Activated CD4-positive, alpha-beta T cell treated with anti-CD3 and anti-CD28 coated beads, Interleukin-2, amount 10 ng/mL, durations not matched to agents 7 days and 5 days (primary cell): ENCODE measurements at regions not wholly inside any gene's neighbourhood (a gene's known extent, or its start where the extent isn't known, plus 50 kb on each side); places are given as distances from the start of the nearest gene placed in this dataset.
"Not testable (repeated sequence)": the region's sequence is repeated elsewhere in the genome, so short reads cannot be mapped to it uniquely, and the experiment has no call there.

Experiments
- CTCF ChIA-PET: fragments of 350-600 bp; sonication (Branson Sonifier 250); formaldehyde crosslinking; loops from one replicate; lab custom pipeline; 2021; ENCODE audit warnings: antibody characterized with exemption; lab: Charles Lee
- POLR2A ChIA-PET: fragments of 350-600 bp; sonication (Branson Sonifier 250); formaldehyde crosslinking; loops from one replicate; lab custom pipeline; 2021; ENCODE audit warnings: antibody characterized with exemption; lab: Charles Lee
- DNase-seq: peaks from one replicate; pipeline ENCODE4 v3.0.0-alpha.2; 2020
- H3K27ac Mint-ChIP-seq: one replicate; pipeline ENCODE4 v1.8.0; 2021; ENCODE audit warnings: mild to moderate bottlenecking, moderate library complexity, mixed read lengths
- H3K27me3 Mint-ChIP-seq: one replicate; pipeline ENCODE4 v1.8.0; 2021; ENCODE audit warnings: mixed read lengths
- H3K36me3 Mint-ChIP-seq: one replicate; pipeline ENCODE4 v1.8.0; 2021; ENCODE audit warnings: low read depth, mixed read lengths
- H3K4me1 Mint-ChIP-seq: one replicate; pipeline ENCODE4 v1.8.0; 2021; ENCODE audit warnings: mixed read lengths
- H3K4me3 Mint-ChIP-seq: one replicate; pipeline ENCODE4 v1.8.0; 2021; ENCODE audit warnings: mild to moderate bottlenecking, moderate library complexity, mixed read lengths
- H3K9me3 Mint-ChIP-seq: one replicate; pipeline ENCODE4 v1.8.0; 2021; ENCODE audit warnings: mixed read lengths

GRCh38 chr14:27234331-27234730, 636.5 kb upstream of the NOVA1 start:
- ChIA-PET POLR2A (no interaction called here), CTCF (no interaction called here)
- no peak overlapping the region for H3K4me3 Mint-ChIP-seq
- no peaks in the 10 kb centered on the region for H3K4me1 Mint-ChIP-seq
- H3K27ac Mint-ChIP-seq: no peak overlapping the region
- H3K9me3 Mint-ChIP-seq: peaks cover 16% of the 10 kb centered on the region
- H3K36me3 Mint-ChIP-seq: no peaks in the 10 kb centered on the region
- DNase-seq: no peak
- no peaks in the 10 kb centered on the region for H3K27me3 Mint-ChIP-seq

- no peaks in the 10 kb centered on the region for H3K36me3 Mint-ChIP-seq
- ChIA-PET CTCF (no interaction called here), POLR2A (no interaction called here)
- no peak for DNase-seq
- H3K27ac Mint-ChIP-seq: no peak overlapping the region
- peaks cover 19% of the 10 kb centered on the region for H3K9me3 Mint-ChIP-seq
- no peaks in the 10 kb centered on the region for H3K4me1 Mint-ChIP-seq
- no peak overlapping the region for H3K4me3 Mint-ChIP-seq
- H3K27me3 Mint-ChIP-seq: no peaks in the 10 kb centered on the region
These were observed 638.8 kb upstream of the NOVA1 start for GRCh38 chr14:27236601-27237000.

GRCh38 chr14:27242874-27243273, 645.0 kb upstream of the NOVA1 start:
- H3K9me3 Mint-ChIP-seq: peaks cover 23% of the 10 kb centered on the region
- H3K4me3 Mint-ChIP-seq: no peak overlapping the region
- no peak for DNase-seq
- H3K36me3 Mint-ChIP-seq: no peaks in the 10 kb centered on the region
- H3K27ac Mint-ChIP-seq: no peak overlapping the region
- H3K27me3 Mint-ChIP-seq: no peaks in the 10 kb centered on the region
- ChIA-PET CTCF (no interaction called here), POLR2A (no interaction called here)
- H3K4me1 Mint-ChIP-seq: no peaks in the 10 kb centered on the region

GRCh38 chr14:27243365-27243764, 645.5 kb upstream of the NOVA1 start:
- POLR2A ChIA-PET: no interaction called here
- Mint-ChIP-seq H3K4me1 (no peaks in the 10 kb centered on the region), H3K36me3 (no peaks in the 10 kb centered on the region), H3K4me3 (no peak overlapping the region), H3K27me3 (no peaks in the 10 kb centered on the region), H3K27ac (no peak overlapping the region), H3K9me3 (peaks cover 23% of the 10 kb centered on the region)
- no peak for DNase-seq
- CTCF ChIA-PET: no interaction called here

- H3K4me3 Mint-ChIP-seq: no peak overlapping the region
- H3K9me3 Mint-ChIP-seq: peaks cover 25% of the 10 kb centered on the region
- no peaks in the 10 kb centered on the region for H3K27me3 Mint-ChIP-seq
- POLR2A ChIA-PET: no interaction called here
- no peak for DNase-seq
- H3K36me3 Mint-ChIP-seq: no peaks in the 10 kb centered on the region
- CTCF ChIA-PET: no interaction called here
- no peak overlapping the region for H3K27ac Mint-ChIP-seq
- H3K4me1 Mint-ChIP-seq: no peaks in the 10 kb centered on the region
These were observed 648.1 kb upstream of the NOVA1 start for GRCh38 chr14:27245947-27246346.

- Mint-ChIP-seq H3K27ac (no peak overlapping the region), H3K4me1 (no peaks in the 10 kb centered on the region), H3K27me3 (no peaks in the 10 kb centered on the region), H3K9me3 (peaks cover 10% of the 10 kb centered on the region), H3K4me3 (no peak overlapping the region), H3K36me3 (no peaks in the 10 kb centered on the region)
- CTCF ChIA-PET: no interaction called here
- no peak for DNase-seq
- POLR2A ChIA-PET: no interaction called here
These were observed 656.1 kb upstream of the NOVA1 start for GRCh38 chr14:27253966-27254365.

GRCh38 chr14:27256805-27257204, 659.0 kb upstream of the NOVA1 start:
- Mint-ChIP-seq H3K36me3 (no peaks in the 10 kb centered on the region), H3K27me3 (no peaks in the 10 kb centered on the region), H3K27ac (no peak overlapping the region), H3K4me1 (no peaks in the 10 kb centered on the region), H3K4me3 (no peak overlapping the region), H3K9me3 (peaks cover 10% of the 10 kb centered on the region)
- ChIA-PET POLR2A (no interaction called here), CTCF (no interaction called here)
- DNase-seq: no peak

GRCh38 chr14:27267876-27268275, 670.0 kb upstream of the NOVA1 start:
- peaks cover 2% of the 10 kb centered on the region for H3K9me3 Mint-ChIP-seq
- no peaks in the 10 kb centered on the region for H3K27me3 Mint-ChIP-seq
- ChIA-PET CTCF (no interaction called here), POLR2A (no interaction called here)
- H3K27ac Mint-ChIP-seq: no peak overlapping the region
- no peaks in the 10 kb centered on the region for H3K36me3 Mint-ChIP-seq
- no peaks in the 10 kb centered on the region for H3K4me1 Mint-ChIP-seq
- DNase-seq: no peak
- H3K4me3 Mint-ChIP-seq: no peak overlapping the region

- H3K4me1 Mint-ChIP-seq: no peaks in the 10 kb centered on the region
- POLR2A ChIA-PET: no interaction called here
- CTCF ChIA-PET: no interaction called here
- no peak overlapping the region for H3K27ac Mint-ChIP-seq
- peaks cover 7% of the 10 kb centered on the region for H3K9me3 Mint-ChIP-seq
- no peak for DNase-seq
- no peak overlapping the region for H3K4me3 Mint-ChIP-seq
- H3K27me3 Mint-ChIP-seq: no peaks in the 10 kb centered on the region
- H3K36me3 Mint-ChIP-seq: no peaks in the 10 kb centered on the region
These were observed 672.9 kb upstream of the NOVA1 start for GRCh38 chr14:27270716-27271115.

- Mint-ChIP-seq H3K9me3 (peaks cover 11% of the 10 kb centered on the region), H3K27ac (no peak overlapping the region), H3K4me1 (no peaks in the 10 kb centered on the region), H3K27me3 (no peaks in the 10 kb centered on the region), H3K36me3 (no peaks in the 10 kb centered on the region), H3K4me3 (no peak overlapping the region)
- no peak for DNase-seq
- CTCF ChIA-PET: no interaction called here
- POLR2A ChIA-PET: no interaction called here
These were observed 680.5 kb upstream of the NOVA1 start for GRCh38 chr14:27278341-27278740.

- H3K27me3 Mint-ChIP-seq: no peaks in the 10 kb centered on the region
- CTCF ChIA-PET: no interaction called here
- DNase-seq: no peak
- no peaks in the 10 kb centered on the region for H3K36me3 Mint-ChIP-seq
- no peaks in the 10 kb centered on the region for H3K4me1 Mint-ChIP-seq
- H3K9me3 Mint-ChIP-seq: peaks cover 9% of the 10 kb centered on the region
- no peak overlapping the region for H3K4me3 Mint-ChIP-seq
- POLR2A ChIA-PET: no interaction called here
- no peak overlapping the region for H3K27ac Mint-ChIP-seq
These were observed 707.7 kb upstream of the NOVA1 start for GRCh38 chr14:27305441-27305945.

GRCh38 chr14:27312730-27313129, 714.9 kb upstream of the NOVA1 start:
- H3K27me3 Mint-ChIP-seq, POLR2A ChIA-PET, H3K4me1 Mint-ChIP-seq, H3K36me3 Mint-ChIP-seq, CTCF ChIA-PET, H3K4me3 Mint-ChIP-seq, H3K27ac Mint-ChIP-seq, DNase-seq: not testable (repeated sequence)
- peaks cover 21% of the 10 kb centered on the region for H3K9me3 Mint-ChIP-seq

GRCh38 chr14:27314231-27314630, 716.4 kb upstream of the NOVA1 start:
- H3K4me3 Mint-ChIP-seq: no peak overlapping the region
- no peaks in the 10 kb centered on the region for H3K27me3 Mint-ChIP-seq
- DNase-seq: no peak
- H3K27ac Mint-ChIP-seq: no peak overlapping the region
- POLR2A ChIA-PET: no interaction called here
- H3K36me3 Mint-ChIP-seq: no peaks in the 10 kb centered on the region
- peaks cover 16% of the 10 kb centered on the region for H3K9me3 Mint-ChIP-seq
- CTCF ChIA-PET: no interaction called here
- no peaks in the 10 kb centered on the region for H3K4me1 Mint-ChIP-seq

- Mint-ChIP-seq H3K4me3 (no peak overlapping the region), H3K27ac (no peak overlapping the region), H3K4me1 (no peaks in the 10 kb centered on the region), H3K36me3 (no peaks in the 10 kb centered on the region), H3K9me3 (peaks cover 14% of the 10 kb centered on the region), H3K27me3 (no peaks in the 10 kb centered on the region)
- POLR2A ChIA-PET: no interaction called here
- CTCF ChIA-PET: no interaction called here
- DNase-seq: no peak
These were observed 717.6 kb upstream of the NOVA1 start for GRCh38 chr14:27315477-27315876.
